Right lobe of liver (tissue), 6 donors: ENCODE measurements at regions not wholly inside any gene's neighbourhood (a gene's known extent, or its start where the extent isn't known, plus 50 kb on each side); places are given as distances from the start of the nearest gene placed in this dataset.

Experiments used
- ATAC-seq, 4 donors: fragments of 200-7000 bp; cut with Tn5 transposase; one replicate each; pipeline ENCODE4 v1.9.1; 2020; ENCODE audit warnings: mild to moderate bottlenecking in 4 of 4, moderate library complexity in 4 of 4
- DNase-seq, 3 donors: peaks; one replicate each; pipeline ENCODE4 v3.0.0-alpha.2; 2020
- H3K27ac ChIP-seq, 3 donors: fragments of 200-600 bp; one replicate each; pipeline ENCODE4 v1.8.0; 2022
- H3K27me3 ChIP-seq, 2 donors: fragments of 200-600 bp; one replicate each; pipeline ENCODE4 v1.8.0; 2022
- H3K36me3 ChIP-seq, 4 donors: fragments of 200-600 bp; sonication (generic) in 1 of 4; one replicate each; pipeline versions ENCODE4 v1.5.1 to v1.8.0; 2017 to 2022; ENCODE audit warnings: control low read depth in 1 of 4
- H3K4me1 ChIP-seq, 4 donors: fragments of 200-600 bp; sonication (generic) in 1 of 4; one replicate each; pipeline versions ENCODE4 v1.5.1 to v1.8.0; 2017 to 2022; ENCODE audit warnings: control low read depth in 1 of 4
- H3K4me3 ChIP-seq, 3 donors: fragments of 200-600 bp; one replicate each; pipeline ENCODE4 v1.8.0; 2022
- H3K9me3 ChIP-seq, 4 donors: fragments of 200-600 bp; sonication (generic) in 1 of 4; one replicate each; pipeline versions ENCODE4 v1.5.1 to v1.8.0; 2017 to 2022; ENCODE audit warnings: control low read depth in 1 of 4
- POLR2A ChIP-seq: fragments of 450-650 bp; IDR thresholded peaks from one replicate; pipeline ENCODE4 v1.6.1; 2017; ENCODE audit warnings: antibody characterized with exemption, mild to moderate bottlenecking
- WGBS: methylation state at CpG from one replicate; pipeline ENCODE4 v1.1.6; 2018; ENCODE audit warnings: low coverage, low lambda C conversion rate; ENCODE audit not compliant: insufficient coverage; ENCODE audit errors: missing lambda C conversion rate; 5-methylcytosine and 5-hydroxymethylcytosine counted together
- intact Hi-C, 2 donors: fragments of 100-400 bp; cut with DNase I; formaldehyde crosslinking; loops; one replicate each; pipeline versions ENCODE4 v1.11.2 to v1.14.1; 2022
- TF ChIP-seq, protein P1 (sequence below), 4 donors: fragments of 200-600 bp in 3 of 4; fragments of 450-650 bp in 1 of 4; IDR thresholded peaks; one replicate each; pipeline versions ENCODE4 v1.5.1 to v1.8.0; 2016 to 2022; ENCODE audit warnings: antibody characterized with exemption in 4 of 4, mild to moderate bottlenecking in 2 of 4
- donor health status: DM: no; HTN: yes; CAD: no.
- donor health status: DM: no; HTN: no; CAD: no.
- donor health status: DM: no; HTN: no; CAD: no.
- donor health status: DM: no; HTN: yes; CAD: no.
- donor health status: DM: no; HTN: yes; CAD: no.

DNA sequence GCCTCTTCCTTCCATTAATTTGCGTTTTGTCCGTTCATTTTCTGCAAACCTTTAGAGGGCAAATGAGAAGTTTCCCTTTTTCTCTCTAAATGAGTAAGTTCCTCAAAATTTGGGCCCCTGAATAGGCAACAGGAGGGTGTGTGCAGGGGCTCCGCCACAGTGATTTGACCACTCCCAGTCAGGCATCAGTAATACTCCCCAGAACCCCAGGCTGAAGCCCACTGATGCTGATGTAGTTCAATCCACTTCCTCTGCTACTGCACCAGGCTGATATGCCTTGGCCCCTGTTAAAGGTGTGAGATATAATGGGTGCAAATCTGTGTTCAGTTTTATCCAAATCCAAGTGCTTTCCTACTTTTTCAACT, 1150.0 kb downstream of the RPIA start:
- Histone ChIP-seq H3K27me3 (no peaks in the 10 kb centered on the region), H3K4me1 (no peaks in the 10 kb centered on the region), H3K9me3 (peaks cover 0 to 10% (median 0%) of the 10 kb centered on the region in 4 donors), H3K4me3 (no peak overlapping the region), H3K36me3 (no peaks in the 10 kb centered on the region), H3K27ac (no peak overlapping the region)
- TF ChIP-seq, protein P1, sequence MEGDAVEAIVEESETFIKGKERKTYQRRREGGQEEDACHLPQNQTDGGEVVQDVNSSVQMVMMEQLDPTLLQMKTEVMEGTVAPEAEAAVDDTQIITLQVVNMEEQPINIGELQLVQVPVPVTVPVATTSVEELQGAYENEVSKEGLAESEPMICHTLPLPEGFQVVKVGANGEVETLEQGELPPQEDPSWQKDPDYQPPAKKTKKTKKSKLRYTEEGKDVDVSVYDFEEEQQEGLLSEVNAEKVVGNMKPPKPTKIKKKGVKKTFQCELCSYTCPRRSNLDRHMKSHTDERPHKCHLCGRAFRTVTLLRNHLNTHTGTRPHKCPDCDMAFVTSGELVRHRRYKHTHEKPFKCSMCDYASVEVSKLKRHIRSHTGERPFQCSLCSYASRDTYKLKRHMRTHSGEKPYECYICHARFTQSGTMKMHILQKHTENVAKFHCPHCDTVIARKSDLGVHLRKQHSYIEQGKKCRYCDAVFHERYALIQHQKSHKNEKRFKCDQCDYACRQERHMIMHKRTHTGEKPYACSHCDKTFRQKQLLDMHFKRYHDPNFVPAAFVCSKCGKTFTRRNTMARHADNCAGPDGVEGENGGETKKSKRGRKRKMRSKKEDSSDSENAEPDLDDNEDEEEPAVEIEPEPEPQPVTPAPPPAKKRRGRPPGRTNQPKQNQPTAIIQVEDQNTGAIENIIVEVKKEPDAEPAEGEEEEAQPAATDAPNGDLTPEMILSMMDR (IDR thresholded peaks at IDR 0.05), result no peak
- no peak for TF ChIP-seq POLR2A
- ATAC-seq, result no peak
- no peak for DNase-seq
- 25% methylated on average over 3 of the region's 3 CpGs for WGBS
- intact Hi-C loops, result no loop called here

DNA sequence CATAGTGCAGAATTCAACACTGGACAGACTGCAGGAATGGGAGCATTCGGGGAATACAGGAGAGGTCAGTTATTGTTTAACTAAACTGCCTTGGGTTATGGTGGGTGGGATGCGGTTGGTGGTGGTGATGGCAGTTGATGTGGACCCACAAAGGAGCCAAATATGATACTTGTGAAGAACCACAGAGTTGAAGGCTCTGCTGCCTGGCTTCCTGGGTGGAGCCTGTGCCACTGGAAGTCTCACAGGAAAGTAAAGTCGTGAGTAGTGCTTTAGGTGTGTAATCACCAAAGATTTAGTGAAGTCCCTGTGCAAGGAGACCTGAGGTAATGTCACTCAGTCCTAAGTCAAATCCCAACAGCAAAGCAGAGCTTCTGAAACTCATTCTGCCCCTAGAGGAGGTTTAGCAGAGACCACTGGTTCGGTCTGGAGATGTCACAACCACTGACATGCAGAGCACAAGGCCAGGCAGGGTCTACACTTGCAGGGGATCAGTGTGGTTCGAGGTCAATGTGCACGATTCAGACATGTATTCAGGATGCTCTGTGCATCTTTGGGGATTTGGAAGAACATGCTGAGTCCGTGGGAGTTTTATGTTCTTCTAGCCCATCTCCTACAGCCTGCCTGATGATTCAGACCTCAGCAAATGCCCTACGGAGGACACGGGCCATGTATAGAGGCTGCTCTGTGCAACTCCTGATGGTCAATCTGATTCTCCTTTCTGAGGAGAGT, 1150.9 kb downstream of the RPIA start:
- H3K27ac ChIP-seq, result no peak overlapping the region
- no peak for DNase-seq
- no peak overlapping the region for H3K4me3 ChIP-seq
- no peaks in the 10 kb centered on the region for H3K36me3 ChIP-seq
- intact Hi-C loops, result no loop called here
- H3K4me1 ChIP-seq, result no peaks in the 10 kb centered on the region
- no peak for TF ChIP-seq POLR2A
- TF ChIP-seq, protein P1 (IDR thresholded peaks at IDR 0.05), result no peak
- peaks cover 0 to 4% (median 0%) of the 10 kb centered on the region in 4 donors for H3K9me3 ChIP-seq
- 38% methylated on average over 9 of the region's 9 CpGs for WGBS
- peak in 1 of 4 donors; percentile 3 for ATAC-seq
- no peaks in the 10 kb centered on the region for H3K27me3 ChIP-seq

DNA sequence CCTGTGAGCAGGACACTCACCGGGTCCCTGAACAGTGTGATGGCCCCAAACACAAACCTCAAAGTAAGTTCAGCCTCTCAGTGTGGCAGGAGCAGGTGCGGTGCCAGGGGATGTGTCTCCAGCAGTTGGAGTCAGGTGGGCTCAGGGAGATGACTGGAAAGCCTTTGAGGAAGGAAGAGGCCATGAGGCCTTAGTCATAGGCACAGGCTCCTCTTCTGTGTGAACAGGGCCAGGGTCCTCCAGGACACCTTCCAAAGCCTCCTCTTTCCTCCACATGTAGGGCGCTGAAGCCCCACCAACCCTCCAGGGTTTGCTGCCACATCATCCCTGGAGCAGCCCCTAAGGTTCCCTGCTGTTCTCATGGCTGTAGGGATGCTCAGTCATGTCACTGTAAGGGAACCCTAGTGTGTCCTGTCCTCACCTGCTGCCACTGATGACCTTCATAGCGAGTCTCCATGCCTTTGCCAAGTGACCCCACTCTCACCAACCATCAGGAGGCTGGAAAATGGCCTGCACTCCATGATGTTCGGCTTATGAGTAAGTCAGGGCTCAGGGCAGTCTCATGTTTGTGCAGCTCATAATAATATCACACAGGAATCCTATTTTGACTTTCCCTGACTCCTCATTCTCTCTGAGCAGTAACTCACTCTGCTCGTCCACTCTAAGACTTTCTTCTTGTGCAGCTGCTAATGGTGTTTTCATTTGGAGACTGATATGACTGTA, 1152.9 kb downstream of the RPIA start:
- ATAC-seq (peak in 1 of 4 donors; percentile 17), DNase-seq (peak in 1 of 3 donors; percentile 46)
- no peak overlapping the region for H3K27ac ChIP-seq
- H3K27me3 ChIP-seq, result peaks cover 0 to 6% of the 10 kb centered on the region in 2 donors
- intact Hi-C loops, result no loop called here
- H3K4me1 ChIP-seq, result no peaks in the 10 kb centered on the region
- H3K4me3 ChIP-seq, result no peak overlapping the region
- peaks cover 0 to 4% (median 0%) of the 10 kb centered on the region in 4 donors for H3K9me3 ChIP-seq
- 26% methylated on average over 6 of the region's 6 CpGs for WGBS
- no peak for TF ChIP-seq POLR2A
- TF ChIP-seq, protein P1 (IDR thresholded peaks at IDR 0.05), result no peak
- H3K36me3 ChIP-seq, result no peaks in the 10 kb centered on the region

DNA sequence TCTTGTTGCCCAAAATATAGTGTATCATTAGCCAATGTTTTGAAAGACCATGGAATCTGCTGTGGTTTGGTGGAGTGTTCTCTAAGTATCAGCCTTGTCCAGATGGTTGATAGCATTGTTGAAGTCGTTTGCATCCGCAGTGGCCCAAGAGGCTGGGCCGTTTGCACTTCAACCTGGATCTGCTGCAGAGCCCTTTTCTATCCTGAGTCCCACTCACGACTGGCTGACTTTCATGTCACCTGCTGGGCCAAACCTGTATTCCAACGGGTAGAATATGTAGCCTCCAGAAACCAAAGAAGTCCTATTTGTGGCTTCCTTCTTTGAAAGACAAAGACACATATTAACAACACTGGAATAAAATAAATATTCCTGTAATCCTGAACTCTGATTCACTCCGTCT, 1154.1 kb downstream of the RPIA start:
- H3K4me3 ChIP-seq, result no peak overlapping the region
- no peak overlapping the region for H3K27ac ChIP-seq
- H3K4me1 ChIP-seq, result no peaks in the 10 kb centered on the region
- no peak for DNase-seq
- no peaks in the 10 kb centered on the region for H3K9me3 ChIP-seq
- H3K27me3 ChIP-seq, result peaks cover 0 to 13% of the 10 kb centered on the region in 2 donors
- no peak for ATAC-seq
- TF ChIP-seq, protein P1 (IDR thresholded peaks at IDR 0.05), result no peak
- no peak for TF ChIP-seq POLR2A
- intact Hi-C loops, result no loop called here
- 37% methylated on average over 6 of the region's 6 CpGs for WGBS
- H3K36me3 ChIP-seq, result no peaks in the 10 kb centered on the region
